ENCODE measurements at regions not wholly inside any gene's neighbourhood (a gene's known extent, or its start where the extent isn't known, plus 50 kb on each side); places are given as distances from the start of the nearest gene placed in this dataset.

GRCh38 chr2:60105906-60106305, 447.5 kb downstream of the BCL11A start:
- Histone ChIP-seq H3K4me3 (ENCODE audit: insufficient read length, low read depth) (no peak overlapping the region), H3K4me1 (ENCODE audit: insufficient read depth, insufficient read length) (no peaks in the 10 kb centered on the region), H3K9me3 (ENCODE audit: insufficient read depth, low read length) (no peaks in the 10 kb centered on the region), H3K27me3 (ENCODE audit: insufficient read depth, insufficient read length) (no peaks in the 10 kb centered on the region), H3K36me3 (ENCODE audit: insufficient read depth, insufficient read length, low read length) (no peaks in the 10 kb centered on the region), H3K9ac (ENCODE audit: insufficient read length, low read depth) (no peak overlapping the region)
- TF ChIP-seq YY1 (IDR thresholded peaks at IDR 0.05; ENCODE audit: insufficient read depth, insufficient read length), result no peak
- no peak for TF ChIP-seq ZNF274 (IDR thresholded peaks at IDR 0.05; ENCODE audit: low read depth, low read length)
- TF ChIP-seq SUZ12 (IDR thresholded peaks at IDR 0.05; ENCODE audit: extremely low read depth, insufficient read depth, insufficient read length), result no peak
- DNase-seq (ENCODE audit: low read depth, low spot score), result no peak

- no peak for TF ChIP-seq SUZ12 (IDR thresholded peaks at IDR 0.05; ENCODE audit: extremely low read depth, insufficient read depth, insufficient read length)
- Histone ChIP-seq H3K4me3 (ENCODE audit: insufficient read length, low read depth) (no peak overlapping the region), H3K9me3 (ENCODE audit: insufficient read depth, low read length) (no peaks in the 10 kb centered on the region), H3K4me1 (ENCODE audit: insufficient read depth, insufficient read length) (no peaks in the 10 kb centered on the region), H3K27me3 (ENCODE audit: insufficient read depth, insufficient read length) (no peaks in the 10 kb centered on the region), H3K9ac (ENCODE audit: insufficient read length, low read depth) (no peak overlapping the region), H3K36me3 (ENCODE audit: insufficient read depth, insufficient read length, low read length) (no peaks in the 10 kb centered on the region)
- DNase-seq (ENCODE audit: low read depth, low spot score), result no peak
These were observed 448.6 kb downstream of the BCL11A start for GRCh38 chr2:60104514-60105505.

DNA sequence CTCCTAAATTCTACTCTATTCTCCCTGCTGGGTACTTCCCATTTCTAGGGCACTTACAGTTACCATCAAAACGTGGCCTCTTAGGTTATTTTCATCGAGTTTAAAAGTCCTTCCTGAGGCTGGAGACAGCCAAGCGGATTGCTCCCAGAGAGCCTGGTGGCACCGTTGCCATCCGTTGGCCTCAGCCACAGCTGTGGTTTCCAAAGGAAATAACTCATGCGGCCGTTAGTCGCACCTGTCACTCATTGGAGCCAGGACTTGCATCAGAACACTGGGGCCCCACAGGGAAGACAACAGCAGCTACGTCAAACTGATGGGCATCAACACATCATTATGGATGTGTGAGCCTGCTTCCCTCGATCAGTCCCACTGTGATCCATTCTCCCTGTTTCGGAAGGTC, 453.4 kb downstream of the BCL11A start:
- Histone ChIP-seq H3K9me3 (ENCODE audit: insufficient read depth, low read length) (no peaks in the 10 kb centered on the region), H3K9ac (ENCODE audit: insufficient read length, low read depth) (no peak overlapping the region), H3K4me1 (ENCODE audit: insufficient read depth, insufficient read length) (no peaks in the 10 kb centered on the region), H3K27me3 (ENCODE audit: insufficient read depth, insufficient read length) (no peaks in the 10 kb centered on the region), H3K36me3 (ENCODE audit: insufficient read depth, insufficient read length, low read length) (no peaks in the 10 kb centered on the region), H3K4me3 (ENCODE audit: insufficient read length, low read depth) (no peak overlapping the region)
- no peak for DNase-seq (ENCODE audit: low read depth, low spot score)
- no peak for TF ChIP-seq SUZ12 (IDR thresholded peaks at IDR 0.05; ENCODE audit: extremely low read depth, insufficient read depth, insufficient read length)
- TF ChIP-seq ZNF274 (IDR thresholded peaks at IDR 0.05; ENCODE audit: low read depth, low read length), result no peak
- TF ChIP-seq YY1 (IDR thresholded peaks at IDR 0.05; ENCODE audit: insufficient read depth, insufficient read length), result no peak

GRCh38 chr2:60098996-60099395, 454.5 kb downstream of the BCL11A start:
- Histone ChIP-seq H3K27me3 (ENCODE audit: insufficient read depth, insufficient read length) (no peaks in the 10 kb centered on the region), H3K9me3 (ENCODE audit: insufficient read depth, low read length) (no peaks in the 10 kb centered on the region), H3K9ac (ENCODE audit: insufficient read length, low read depth) (no peak overlapping the region), H3K36me3 (ENCODE audit: insufficient read depth, insufficient read length, low read length) (no peaks in the 10 kb centered on the region), H3K4me3 (ENCODE audit: insufficient read length, low read depth) (no peak overlapping the region), H3K4me1 (ENCODE audit: insufficient read depth, insufficient read length) (peaks cover 2% of the 10 kb centered on the region)
- TF ChIP-seq ZNF274 (IDR thresholded peaks at IDR 0.05; ENCODE audit: low read depth, low read length) (no peak), SUZ12 (IDR thresholded peaks at IDR 0.05; ENCODE audit: extremely low read depth, insufficient read depth, insufficient read length) (no peak), YY1 (IDR thresholded peaks at IDR 0.05; ENCODE audit: insufficient read depth, insufficient read length) (no peak)
- DNase-seq (ENCODE audit: low read depth, low spot score), result no peak

- DNase-seq (ENCODE audit: low read depth, low spot score), result no peak
- Histone ChIP-seq H3K9ac (ENCODE audit: insufficient read length, low read depth) (no peak overlapping the region), H3K27me3 (ENCODE audit: insufficient read depth, insufficient read length) (no peaks in the 10 kb centered on the region), H3K36me3 (ENCODE audit: insufficient read depth, insufficient read length, low read length) (no peaks in the 10 kb centered on the region), H3K9me3 (ENCODE audit: insufficient read depth, low read length) (no peaks in the 10 kb centered on the region), H3K4me3 (ENCODE audit: insufficient read length, low read depth) (no peak overlapping the region), H3K4me1 (ENCODE audit: insufficient read depth, insufficient read length) (peaks cover 2% of the 10 kb centered on the region)
- TF ChIP-seq ZNF274 (IDR thresholded peaks at IDR 0.05; ENCODE audit: low read depth, low read length), result no peak
- TF ChIP-seq YY1 (IDR thresholded peaks at IDR 0.05; ENCODE audit: insufficient read depth, insufficient read length), result no peak
- no peak for TF ChIP-seq SUZ12 (IDR thresholded peaks at IDR 0.05; ENCODE audit: extremely low read depth, insufficient read depth, insufficient read length)
These were observed 456.2 kb downstream of the BCL11A start for GRCh38 chr2:60097298-60097697.

GRCh38 chr2:60096556-60096955, 456.9 kb downstream of the BCL11A start:
- Histone ChIP-seq H3K4me1 (ENCODE audit: insufficient read depth, insufficient read length) (peaks cover 2% of the 10 kb centered on the region), H3K4me3 (ENCODE audit: insufficient read length, low read depth) (no peak overlapping the region), H3K9ac (ENCODE audit: insufficient read length, low read depth) (no peak overlapping the region), H3K9me3 (ENCODE audit: insufficient read depth, low read length) (no peaks in the 10 kb centered on the region), H3K27me3 (ENCODE audit: insufficient read depth, insufficient read length) (no peaks in the 10 kb centered on the region), H3K36me3 (ENCODE audit: insufficient read depth, insufficient read length, low read length) (no peaks in the 10 kb centered on the region)
- DNase-seq (ENCODE audit: low read depth, low spot score), result no peak
- TF ChIP-seq YY1 (IDR thresholded peaks at IDR 0.05; ENCODE audit: insufficient read depth, insufficient read length) (no peak), ZNF274 (IDR thresholded peaks at IDR 0.05; ENCODE audit: low read depth, low read length) (no peak), SUZ12 (IDR thresholded peaks at IDR 0.05; ENCODE audit: extremely low read depth, insufficient read depth, insufficient read length) (no peak)

DNA sequence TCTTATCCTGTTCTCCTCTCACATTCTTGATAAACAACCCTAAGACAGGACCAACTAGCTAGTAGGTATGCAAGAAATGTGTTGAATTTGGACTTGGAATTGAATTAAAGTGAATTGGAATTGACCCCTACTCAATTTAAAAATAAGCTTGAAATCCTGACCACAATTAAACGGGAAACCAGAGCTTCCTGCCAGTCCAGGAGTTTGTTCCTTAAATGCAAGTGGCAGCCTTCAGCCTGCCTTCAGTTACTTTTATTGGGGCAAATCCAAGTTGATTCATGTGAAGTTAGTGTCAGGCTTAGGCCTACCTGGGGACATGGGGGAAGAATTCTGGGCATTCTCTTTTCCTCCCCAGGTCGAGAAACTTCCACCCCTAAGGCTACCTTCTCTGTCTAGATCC, 457.6 kb downstream of the BCL11A start:
- Histone ChIP-seq H3K36me3 (ENCODE audit: insufficient read depth, insufficient read length, low read length) (no peaks in the 10 kb centered on the region), H3K9ac (ENCODE audit: insufficient read length, low read depth) (no peak overlapping the region), H3K9me3 (ENCODE audit: insufficient read depth, low read length) (no peaks in the 10 kb centered on the region), H3K4me1 (ENCODE audit: insufficient read depth, insufficient read length) (peaks cover 2% of the 10 kb centered on the region), H3K4me3 (ENCODE audit: insufficient read length, low read depth) (no peak overlapping the region), H3K27me3 (ENCODE audit: insufficient read depth, insufficient read length) (no peaks in the 10 kb centered on the region)
- DNase-seq (ENCODE audit: low read depth, low spot score), result no peak
- no peak for TF ChIP-seq YY1 (IDR thresholded peaks at IDR 0.05; ENCODE audit: insufficient read depth, insufficient read length)
- no peak for TF ChIP-seq ZNF274 (IDR thresholded peaks at IDR 0.05; ENCODE audit: low read depth, low read length)
- no peak for TF ChIP-seq SUZ12 (IDR thresholded peaks at IDR 0.05; ENCODE audit: extremely low read depth, insufficient read depth, insufficient read length)
